PC-3 (cell line): ENCODE measurements at regions not wholly inside any gene's neighbourhood (a gene's known extent, or its start where the extent isn't known, plus 50 kb on each side); places are given as distances from the start of the nearest gene placed in this dataset.

Experiments used
- EZH2 ChIP-seq: fragments of 300-600 bp; sonication (generic); IDR thresholded peaks from one replicate; pipeline ENCODE4 v1.6.1; 2017; ENCODE audit warnings: antibody characterized with exemption, mild to moderate bottlenecking, low read length; ENCODE audit not compliant: unreplicated experiment
- EZH2phosphoT487 ChIP-seq: fragments of 300-600 bp; sonication (generic); IDR thresholded peaks from 2 replicates; pipeline ENCODE4 v1.6.1; 2018; ENCODE audit warnings: mild to moderate bottlenecking, antibody characterized with exemption, low read length, borderline replicate concordance
- TF ChIP-seq, protein P1 (sequence below): fragments of 300-600 bp; sonication (generic); conservative IDR thresholded peaks from 2 replicates; pipeline ENCODE4 v1.5.1; 2017; ENCODE audit warnings: antibody characterized with exemption, low read depth, mild to moderate bottlenecking, low read length

DNA sequence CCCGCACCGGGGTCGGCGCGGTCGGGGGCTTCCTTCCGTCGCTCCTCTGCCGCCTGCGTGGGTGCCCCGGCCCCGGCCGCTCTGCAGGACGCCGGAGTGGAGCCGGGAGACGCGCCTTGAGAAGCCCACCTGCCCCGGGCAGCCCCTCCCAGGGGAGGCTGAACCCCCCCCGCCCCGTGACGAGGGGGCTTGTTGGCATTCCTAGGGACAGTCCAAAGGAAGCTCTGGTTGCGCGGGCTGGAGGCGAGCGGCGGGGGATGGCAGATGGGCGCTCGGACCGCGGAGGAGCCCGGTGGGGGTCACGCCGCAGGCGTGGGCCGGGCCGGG is 133.5 kb upstream of the MGAT5 start:
- TF ChIP-seq, protein P1, sequence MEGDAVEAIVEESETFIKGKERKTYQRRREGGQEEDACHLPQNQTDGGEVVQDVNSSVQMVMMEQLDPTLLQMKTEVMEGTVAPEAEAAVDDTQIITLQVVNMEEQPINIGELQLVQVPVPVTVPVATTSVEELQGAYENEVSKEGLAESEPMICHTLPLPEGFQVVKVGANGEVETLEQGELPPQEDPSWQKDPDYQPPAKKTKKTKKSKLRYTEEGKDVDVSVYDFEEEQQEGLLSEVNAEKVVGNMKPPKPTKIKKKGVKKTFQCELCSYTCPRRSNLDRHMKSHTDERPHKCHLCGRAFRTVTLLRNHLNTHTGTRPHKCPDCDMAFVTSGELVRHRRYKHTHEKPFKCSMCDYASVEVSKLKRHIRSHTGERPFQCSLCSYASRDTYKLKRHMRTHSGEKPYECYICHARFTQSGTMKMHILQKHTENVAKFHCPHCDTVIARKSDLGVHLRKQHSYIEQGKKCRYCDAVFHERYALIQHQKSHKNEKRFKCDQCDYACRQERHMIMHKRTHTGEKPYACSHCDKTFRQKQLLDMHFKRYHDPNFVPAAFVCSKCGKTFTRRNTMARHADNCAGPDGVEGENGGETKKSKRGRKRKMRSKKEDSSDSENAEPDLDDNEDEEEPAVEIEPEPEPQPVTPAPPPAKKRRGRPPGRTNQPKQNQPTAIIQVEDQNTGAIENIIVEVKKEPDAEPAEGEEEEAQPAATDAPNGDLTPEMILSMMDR = no peak
- TF ChIP-seq EZH2phosphoT487 (no peak), EZH2 (no peak)
